Islet precursor cell (in vitro differentiated cells): ENCODE measurements at regions not wholly inside any gene's neighbourhood (a gene's known extent, or its start where the extent isn't known, plus 50 kb on each side); places are given as distances from the start of the nearest gene placed in this dataset.
"Not testable (repeated sequence)": the region's sequence is repeated elsewhere in the genome, so short reads cannot be mapped to it uniquely, and the experiment has no call there.

Experiments
- DNase-seq: peaks from one replicate; pipeline ENCODE4 v3.0.0-alpha.2; 2018

GRCh38 chr12:9304540-9304939 is 96.3 kb upstream of the PZP start:
- not testable (repeated sequence) for DNase-seq

- not testable (repeated sequence) for DNase-seq
These were observed 87.7 kb upstream of the PZP start for GRCh38 chr12:9295872-9296271.

GRCh38 chr12:9294072-9294620 is 86.0 kb upstream of the PZP start:
- DNase-seq: peak; percentile 44

GRCh38 chr12:9293391-9293790 is 85.2 kb upstream of the PZP start:
- DNase-seq: not testable (repeated sequence)

GRCh38 chr12:9289984-9290383 is 81.8 kb upstream of the PZP start:
- not testable (repeated sequence) for DNase-seq

- not testable (repeated sequence) for DNase-seq
These were observed 76.5 kb upstream of the PZP start for GRCh38 chr12:9284724-9285123.

GRCh38 chr12:9284197-9284596 is 76.0 kb upstream of the PZP start:
- peak; percentile 63 for DNase-seq

GRCh38 chr12:9283346-9284095 is 75.3 kb upstream of the PZP start:
- DNase-seq: peak; percentile 97

GRCh38 chr12:9276990-9277389 is 68.8 kb upstream of the PZP start:
- no peak for DNase-seq

GRCh38 chr12:9273276-9273675 is 65.1 kb upstream of the PZP start:
- no peak for DNase-seq

- no peak for DNase-seq
These were observed 63.7 kb upstream of the PZP start for GRCh38 chr12:9271875-9272274.

- DNase-seq: no peak
These were observed 56.4 kb upstream of the PZP start for GRCh38 chr12:9264546-9264945.

- DNase-seq: no peak
These were observed 52.7 kb upstream of the PZP start for GRCh38 chr12:9260931-9261330.

GRCh38 chr12:9258676-9259075 is 50.5 kb upstream of the PZP start:
- DNase-seq: no peak
